H1 (cell line): ENCODE measurements at regions not wholly inside any gene's neighbourhood (a gene's known extent, or its start where the extent isn't known, plus 50 kb on each side); places are given as distances from the start of the nearest gene placed in this dataset.

Experiments used
- ASH2L ChIP-seq: fragments of 200-600, 300-600 bp; sonication (generic); IDR thresholded peaks from one replicate; pipeline ENCODE4 v1.7.1; 2017; ENCODE audit warnings: low read length
- BACH1 ChIP-seq: IDR thresholded peaks from 2 replicates; pipeline ENCODE4 v1.6.1; 2012; ENCODE audit warnings: low read length, improper control_type of control experiment
- CBX8 ChIP-seq: fragments of 300-800, 300-1000 bp; sonication (generic); IDR thresholded peaks from 2 replicates; pipeline ENCODE4 v1.7.1; 2016; ENCODE audit warnings: low read depth, low read length, borderline replicate concordance
- CTBP2 ChIP-seq: IDR thresholded peaks from 2 replicates; pipeline ENCODE4 v1.7.0; 2011; ENCODE audit warnings: borderline replicate concordance, mild to moderate bottlenecking, moderate library complexity, mixed read lengths, low read length; ENCODE audit not compliant: insufficient read depth, insufficient read length
- CTCF ChIP-seq, 3 experiments: IDR thresholded peaks; 1 replicate in 2 of 3; 2 replicates in 1 of 3; pipeline versions ENCODE4 v1.5.1 to v1.6.1; 2011; ENCODE audit warnings: low read length in 3 of 3, mild to moderate bottlenecking in 3 of 3, inconsistent platforms in 2 of 3, low read depth in 1 of 3, moderate library complexity in 1 of 3; ENCODE audit not compliant: insufficient read depth in 1 of 3; ENCODE audit errors: control extremely low read depth in 1 of 3
- POLR2A ChIP-seq, 2 experiments: IDR thresholded peaks; 1 replicate in 1 of 2; 2 replicates in 1 of 2; pipeline ENCODE4 v1.6.1; 2011; ENCODE audit warnings: low read depth in 2 of 2, low read length in 2 of 2, mild to moderate bottlenecking in 2 of 2; ENCODE audit errors: control extremely low read depth in 1 of 2
- POLR2AphosphoS5 ChIP-seq: IDR thresholded peaks from 2 replicates; pipeline ENCODE4 v1.6.1; 2011; ENCODE audit warnings: low read depth, low read length
- RNF2 ChIP-seq: fragments of 200-900, 300-1000 bp; sonication (generic); IDR thresholded peaks from 2 replicates; pipeline ENCODE4 v1.7.1; 2016; ENCODE audit warnings: borderline replicate concordance, low read depth, mild to moderate bottlenecking, antibody characterized with exemption, low read length; ENCODE audit not compliant: poor library complexity, severe bottlenecking; ENCODE audit errors: missing control alignments
- SP4 ChIP-seq: IDR thresholded peaks from 2 replicates; pipeline ENCODE4 v1.6.1; 2012; ENCODE audit warnings: low read length, inconsistent platforms
- TAF1 ChIP-seq: IDR thresholded peaks from 2 replicates; pipeline ENCODE4 v1.6.1; 2011; ENCODE audit warnings: mild to moderate bottlenecking, low read depth, low read length
- USF2 ChIP-seq: IDR thresholded peaks from 2 replicates; pipeline ENCODE4 v1.6.1; 2011; ENCODE audit warnings: low read length, improper control_type of control experiment

- TF ChIP-seq USF2 (no peak), CTCF (IDR thresholded peaks at IDR 0.05; ENCODE audit: control extremely low read depth in 1 of 3, insufficient read depth in 1 of 3, low read depth in 1 of 3, low read length in 3 of 3) (no peak), POLR2A (IDR thresholded peaks at IDR 0.05; ENCODE audit: control extremely low read depth in 1 of 2, low read depth in 2 of 2, low read length in 2 of 2) (no peak), POLR2AphosphoS5 (no peak), CBX8 (no peak), RNF2 (no peak), CTBP2 (no peak), SP4 (no peak), TAF1 (no peak), ASH2L (no peak), BACH1 (no peak)
These were observed 752.6 kb upstream of the PHF14 start for GRCh38 chr7:10221084-10221483.
